PC-3 (cell line): ENCODE measurements at regions not wholly inside any gene's neighbourhood (a gene's known extent, or its start where the extent isn't known, plus 50 kb on each side); places are given as distances from the start of the nearest gene placed in this dataset.

Experiments
- ATAC-seq: fragments of 200-7000 bp; cut with Tn5 transposase; 2 replicates; pipeline ENCODE4 v1.9.1; 2020; ENCODE audit warnings: mild to moderate bottlenecking, moderate library complexity
- BruUV-seq: library from RNA; stranded (reverse); fragments of 400-500 nt; replicated peaks from 2 replicates; lab custom pipeline; 2021; lab: Mats Ljungman, UMichigan
- CTCF ChIA-PET: fragments of 300-600 bp; sonication (Branson Sonifier 250); formaldehyde crosslinking; loops from one replicate; lab custom pipeline; 2022; ENCODE audit warnings: antibody characterized with exemption; lab: Charles Lee
- POLR2A ChIA-PET: fragments of 300-600 bp; sonication (Branson Sonifier 250); formaldehyde crosslinking; loops from one replicate; lab custom pipeline; 2022; ENCODE audit warnings: antibody characterized with exemption; ENCODE audit not compliant: unreplicated experiment; lab: Charles Lee
- DNase-seq: peaks from one replicate; pipeline ENCODE4 v3.0.0-alpha.2; 2015
- H2AFZ ChIP-seq: fragments of 300-600 bp; sonication (generic); 2 replicates; pipeline ENCODE4 v1.6.0; 2016; ENCODE audit warnings: antibody characterized with exemption, low read length
- H3F3A ChIP-seq: fragments of 300-600 bp; sonication (generic); one replicate; pipeline ENCODE4 v1.6.0; 2017; ENCODE audit warnings: antibody characterized with exemption, low read length, control low read depth, mild to moderate bottlenecking; ENCODE audit not compliant: unreplicated experiment
- H3K27ac ChIP-seq: fragments of 300-600 bp; sonication (generic); 2 replicates; pipeline ENCODE4 v1.5.1; 2016; ENCODE audit warnings: mild to moderate bottlenecking, low read length
- H3K27me3 ChIP-seq: fragments of 300-600 bp; sonication (generic); 2 replicates; pipeline ENCODE4 v1.6.1; 2016; ENCODE audit warnings: low read length, mixed read lengths
- H3K36me3 ChIP-seq: fragments of 300-600 bp; sonication (generic); 2 replicates; pipeline ENCODE4 v1.6.1; 2016; ENCODE audit warnings: low read depth, mixed run types, low read length, mixed read lengths
- H3K4me1 ChIP-seq: fragments of 300-600 bp; sonication (generic); 2 replicates; pipeline ENCODE4 v1.5.1; 2016; ENCODE audit warnings: low read length; ENCODE audit not compliant: insufficient read depth
- H3K4me2 ChIP-seq: fragments of 300-600 bp; sonication (generic); 2 replicates; pipeline ENCODE4 v1.6.0; 2016; ENCODE audit warnings: low read length
- H3K4me3 ChIP-seq: fragments of 300-600 bp; sonication (generic); 2 replicates; pipeline ENCODE4 v1.5.1; 2016; ENCODE audit warnings: mild to moderate bottlenecking, low read length, mixed read lengths
- H3K79me2 ChIP-seq: fragments of 300-600 bp; sonication (generic); 2 replicates; pipeline ENCODE4 v1.6.1; 2017; ENCODE audit warnings: low read length, mixed read lengths
- H3K9ac ChIP-seq: fragments of 300-600 bp; sonication (generic); 2 replicates; pipeline ENCODE4 v1.6.0; 2016; ENCODE audit warnings: mild to moderate bottlenecking, low read length
- H3K9me2 ChIP-seq: fragments of 300-600 bp; sonication (generic); replicated peaks from 2 replicates; pipeline ENCODE4 v1.6.1; 2016; ENCODE audit warnings: mixed run types, low read length, mixed read lengths
- H3K9me3 ChIP-seq: fragments of 300-600 bp; sonication (generic); 2 replicates; pipeline ENCODE4 v1.6.1; 2016; ENCODE audit warnings: low read length, mixed read lengths
- H4K20me1 ChIP-seq: fragments of 300-600 bp; sonication (generic); 2 replicates; pipeline ENCODE4 v1.6.1; 2016; ENCODE audit warnings: low read length, mixed read lengths
- CTCF ChIP-seq: fragments of 300-600 bp; sonication (generic); conservative IDR thresholded peaks from 2 replicates; pipeline ENCODE4 v1.5.1; 2017; ENCODE audit warnings: antibody characterized with exemption, low read depth, mild to moderate bottlenecking, low read length
- EZH2 ChIP-seq: fragments of 300-600 bp; sonication (generic); IDR thresholded peaks from one replicate; pipeline ENCODE4 v1.6.1; 2017; ENCODE audit warnings: antibody characterized with exemption, mild to moderate bottlenecking, low read length; ENCODE audit not compliant: unreplicated experiment
- EZH2phosphoT487 ChIP-seq: fragments of 300-600 bp; sonication (generic); IDR thresholded peaks from 2 replicates; pipeline ENCODE4 v1.6.1; 2018; ENCODE audit warnings: mild to moderate bottlenecking, antibody characterized with exemption, low read length, borderline replicate concordance
- intact Hi-C: fragments of 100-400 bp; cut with micrococcal nuclease; formaldehyde crosslinking; loops from 2 replicates; pipeline ENCODE4 v1.9.0; 2023

DNA sequence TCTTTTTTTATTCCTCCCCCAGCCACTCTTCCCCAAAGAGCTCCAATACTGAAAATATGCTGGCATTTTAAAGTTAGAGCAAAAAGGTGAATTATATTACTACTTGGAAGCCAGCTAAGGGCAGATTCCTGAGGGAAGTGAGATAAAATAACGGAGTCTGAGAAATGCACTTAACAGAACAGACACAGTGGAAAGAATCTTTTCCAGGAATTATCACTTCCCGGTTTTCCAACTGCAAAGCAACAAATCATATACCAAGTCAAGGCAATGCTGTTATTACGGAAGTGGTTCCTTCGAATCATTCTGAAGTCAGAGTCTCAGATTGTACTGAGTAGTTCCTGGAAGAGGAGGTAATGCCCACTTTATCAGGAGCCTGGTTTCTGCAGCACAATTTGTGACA, 435.0 kb upstream of the SPRED2 start:
- H3K9ac ChIP-seq, result no peak overlapping the region
- DNase-seq (no peak), ATAC-seq (no peak)
- TF ChIP-seq EZH2 (no peak), CTCF (no peak), EZH2phosphoT487 (no peak)
- no peak overlapping the region for H3K27ac ChIP-seq
- H2AFZ ChIP-seq, result no peak overlapping the region
- BruUV-seq, result no TSS peak
- no peaks in the 10 kb centered on the region for H3K79me2 ChIP-seq
- no peaks in the 10 kb centered on the region for H3F3A ChIP-seq
- H3K9me2 ChIP-seq, result no peaks in the 10 kb centered on the region
- no peaks in the 10 kb centered on the region for H3K4me1 ChIP-seq
- H3K9me3 ChIP-seq, result no peaks in the 10 kb centered on the region
- H3K4me2 ChIP-seq, result no peak overlapping the region
- H4K20me1 ChIP-seq, result no peaks in the 10 kb centered on the region
- H3K36me3 ChIP-seq, result no peaks in the 10 kb centered on the region
- H3K4me3 ChIP-seq, result no peak overlapping the region
- peaks cover 89% of the 10 kb centered on the region for H3K27me3 ChIP-seq
- intact Hi-C loops, result no loop called here
- POLR2A ChIA-PET, result no interaction called here
- CTCF ChIA-PET, result no interaction called here

GRCh38 chr2:65866148-65866547, 433.7 kb upstream of the SPRED2 start:
- no TSS peak for BruUV-seq
- H3K4me2 ChIP-seq, result no peak overlapping the region
- H3K4me1 ChIP-seq, result no peaks in the 10 kb centered on the region
- intact Hi-C loops, result no loop called here
- H4K20me1 ChIP-seq, result no peaks in the 10 kb centered on the region
- H3K27ac ChIP-seq, result no peak overlapping the region
- no peaks in the 10 kb centered on the region for H3K9me2 ChIP-seq
- CTCF ChIA-PET, result no interaction called here
- TF ChIP-seq CTCF (no peak), EZH2 (no peak), EZH2phosphoT487 (no peak)
- POLR2A ChIA-PET, result no interaction called here
- no peaks in the 10 kb centered on the region for H3F3A ChIP-seq
- no peak overlapping the region for H3K9ac ChIP-seq
- H3K79me2 ChIP-seq, result no peaks in the 10 kb centered on the region
- H3K9me3 ChIP-seq, result no peaks in the 10 kb centered on the region
- H2AFZ ChIP-seq, result no peak overlapping the region
- no peak overlapping the region for H3K4me3 ChIP-seq
- DNase-seq (no peak), ATAC-seq (no peak)
- peaks cover 83% of the 10 kb centered on the region for H3K27me3 ChIP-seq
- no peaks in the 10 kb centered on the region for H3K36me3 ChIP-seq

GRCh38 chr2:65864619-65865018, 432.2 kb upstream of the SPRED2 start:
- no peak for DNase-seq
- H3K9ac ChIP-seq, result no peak overlapping the region
- no peak overlapping the region for H3K27ac ChIP-seq
- no peaks in the 10 kb centered on the region for H3K4me1 ChIP-seq
- no TSS peak for BruUV-seq
- no peak overlapping the region for H3K4me3 ChIP-seq
- no peaks in the 10 kb centered on the region for H4K20me1 ChIP-seq
- intact Hi-C loops, result no loop called here
- H3F3A ChIP-seq, result no peaks in the 10 kb centered on the region
- ATAC-seq, result no peak
- H3K36me3 ChIP-seq, result no peaks in the 10 kb centered on the region
- no peak overlapping the region for H2AFZ ChIP-seq
- TF ChIP-seq EZH2phosphoT487 (no peak), CTCF (no peak), EZH2 (no peak)
- H3K9me3 ChIP-seq, result no peaks in the 10 kb centered on the region
- no peaks in the 10 kb centered on the region for H3K79me2 ChIP-seq
- peaks cover 78% of the 10 kb centered on the region for H3K27me3 ChIP-seq
- CTCF ChIA-PET, result no interaction called here
- no peak overlapping the region for H3K4me2 ChIP-seq
- POLR2A ChIA-PET, result no interaction called here
- H3K9me2 ChIP-seq, result no peaks in the 10 kb centered on the region
